ENCODE measurements at regions not wholly inside any gene's neighbourhood (a gene's known extent, or its start where the extent isn't known, plus 50 kb on each side); places are given as distances from the start of the nearest gene placed in this dataset.

- no peak for ATAC-seq (ENCODE audit: insufficient read depth, low read depth)
- H3K9ac ChIP-seq (ENCODE audit: low read depth, low read length), result no peak overlapping the region
- no peaks in the 10 kb centered on the region for H3K36me3 ChIP-seq (ENCODE audit: insufficient read depth, low read length)
- H3K4me3 ChIP-seq (ENCODE audit: low read depth in 1 of 2, low read length in 2 of 2), result no peak overlapping the region
- H3K4me2 ChIP-seq (ENCODE audit: insufficient read depth, low read length), result no peak overlapping the region
- H4K20me1 ChIP-seq (ENCODE audit: insufficient read depth, low read length), result no peaks in the 10 kb centered on the region
- H3K27ac ChIP-seq (ENCODE audit: low read length), result no peak overlapping the region
- no peaks in the 10 kb centered on the region for H3K4me1 ChIP-seq (ENCODE audit: insufficient read depth, low read length)
- no peaks in the 10 kb centered on the region for H3K27me3 ChIP-seq (ENCODE audit: insufficient read depth, low read length, poor library complexity)
- H3K9me3 ChIP-seq (ENCODE audit: insufficient read depth, low read length, severe bottlenecking), result no peaks in the 10 kb centered on the region
- H3K79me2 ChIP-seq (ENCODE audit: insufficient read depth, low read length), result no peaks in the 10 kb centered on the region
- TF ChIP-seq CTCF (IDR thresholded peaks at IDR 0.05; ENCODE audit: borderline replicate concordance, extremely low read depth, low read length, poor library complexity, severe bottlenecking) (no peak), EZH2 (IDR thresholded peaks at IDR 0.05; ENCODE audit: borderline replicate concordance, low read depth, low read length, severe bottlenecking) (no peak)
- no peak for DNase-seq
- H2AFZ ChIP-seq (ENCODE audit: low read depth, low read length), result no peak overlapping the region
These were observed 162.3 kb downstream of the SKIDA1 start for GRCh38 chr10:21363092-21363730.

- Histone ChIP-seq H3K36me3 (ENCODE audit: insufficient read depth, low read length) (no peaks in the 10 kb centered on the region), H3K27me3 (ENCODE audit: insufficient read depth, low read length, poor library complexity) (no peaks in the 10 kb centered on the region), H3K27ac (ENCODE audit: low read length) (no peak overlapping the region), H3K9ac (ENCODE audit: low read depth, low read length) (no peak overlapping the region), H3K79me2 (ENCODE audit: insufficient read depth, low read length) (no peaks in the 10 kb centered on the region), H2AFZ (ENCODE audit: low read depth, low read length) (no peak overlapping the region), H4K20me1 (ENCODE audit: insufficient read depth, low read length) (no peaks in the 10 kb centered on the region), H3K4me2 (ENCODE audit: insufficient read depth, low read length) (no peak overlapping the region), H3K9me3 (ENCODE audit: insufficient read depth, low read length, severe bottlenecking) (no peaks in the 10 kb centered on the region), H3K4me1 (ENCODE audit: insufficient read depth, low read length) (no peaks in the 10 kb centered on the region), H3K4me3 (ENCODE audit: low read depth in 1 of 2, low read length in 2 of 2) (no peak overlapping the region)
- ATAC-seq (ENCODE audit: insufficient read depth, low read depth), result no peak
- DNase-seq, result no peak
- TF ChIP-seq CTCF (IDR thresholded peaks at IDR 0.05; ENCODE audit: borderline replicate concordance, extremely low read depth, low read length, poor library complexity, severe bottlenecking) (no peak), EZH2 (IDR thresholded peaks at IDR 0.05; ENCODE audit: borderline replicate concordance, low read depth, low read length, severe bottlenecking) (no peak)
These were observed 166.3 kb downstream of the SKIDA1 start for GRCh38 chr10:21359202-21359601.

DNA sequence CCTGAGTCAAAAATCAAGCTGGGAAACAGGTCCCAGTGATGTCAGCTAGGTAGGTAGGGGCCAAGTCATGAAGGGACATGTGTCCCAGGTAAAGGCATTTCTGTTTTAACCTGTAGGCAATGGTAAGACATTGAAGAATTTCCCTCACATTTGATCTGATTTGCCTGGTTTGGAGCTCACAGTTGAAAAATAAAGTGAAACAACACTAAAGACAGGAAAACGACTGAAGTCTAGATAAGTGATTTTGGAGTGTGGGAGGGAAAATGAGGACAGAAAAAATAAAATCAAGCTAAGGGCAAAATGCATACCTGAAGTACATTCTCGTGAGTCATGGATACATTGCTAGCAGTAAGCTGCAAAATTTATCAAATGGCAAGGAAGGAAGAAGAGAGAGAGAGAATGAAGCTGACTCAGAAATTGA, 169.9 kb downstream of the SKIDA1 start:
- no peak for DNase-seq
- Histone ChIP-seq H3K27ac (ENCODE audit: low read length) (no peak overlapping the region), H3K4me1 (ENCODE audit: insufficient read depth, low read length) (no peaks in the 10 kb centered on the region), H2AFZ (ENCODE audit: low read depth, low read length) (no peak overlapping the region), H4K20me1 (ENCODE audit: insufficient read depth, low read length) (no peaks in the 10 kb centered on the region), H3K4me3 (ENCODE audit: low read depth in 1 of 2, low read length in 2 of 2) (no peak overlapping the region), H3K9me3 (ENCODE audit: insufficient read depth, low read length, severe bottlenecking) (no peaks in the 10 kb centered on the region), H3K27me3 (ENCODE audit: insufficient read depth, low read length, poor library complexity) (no peaks in the 10 kb centered on the region), H3K4me2 (ENCODE audit: insufficient read depth, low read length) (no peak overlapping the region), H3K36me3 (ENCODE audit: insufficient read depth, low read length) (no peaks in the 10 kb centered on the region), H3K79me2 (ENCODE audit: insufficient read depth, low read length) (no peaks in the 10 kb centered on the region), H3K9ac (ENCODE audit: low read depth, low read length) (no peak overlapping the region)
- TF ChIP-seq EZH2 (IDR thresholded peaks at IDR 0.05; ENCODE audit: borderline replicate concordance, low read depth, low read length, severe bottlenecking), result no peak
- no peak for TF ChIP-seq CTCF (IDR thresholded peaks at IDR 0.05; ENCODE audit: borderline replicate concordance, extremely low read depth, low read length, poor library complexity, severe bottlenecking)
- no peak for ATAC-seq (ENCODE audit: insufficient read depth, low read depth)

Data from DND-41 (cell line).